OCI-LY1 (cell line): ENCODE measurements at regions not wholly inside any gene's neighbourhood (a gene's known extent, or its start where the extent isn't known, plus 50 kb on each side); places are given as distances from the start of the nearest gene placed in this dataset.

Experiments used
- H2AFZ ChIP-seq: fragments of 200-600 bp; sonication (generic), shearing (Covaris generic); 2 replicates; pipeline ENCODE4 v1.6.0; 2014; ENCODE audit warnings: antibody characterized with exemption, mild to moderate bottlenecking, low read length
- H3F3A ChIP-seq: fragments of 200-600 bp; sonication (generic), shearing (Covaris generic); 2 replicates; pipeline ENCODE4 v1.6.0; 2014; ENCODE audit warnings: mild to moderate bottlenecking, antibody characterized with exemption, low read length, moderate library complexity; ENCODE audit not compliant: insufficient read depth
- H3K27ac ChIP-seq: fragments of 200-600 bp; sonication (generic); 2 replicates; pipeline ENCODE4 v1.5.1; 2014; ENCODE audit warnings: low read length, mixed run types, mild to moderate bottlenecking, low read depth; ENCODE audit not compliant: poor library complexity, severe bottlenecking
- H3K27me3 ChIP-seq: fragments of 200-600 bp; sonication (generic); 2 replicates; pipeline ENCODE4 v1.6.0; 2014; ENCODE audit warnings: antibody characterized with exemption, mild to moderate bottlenecking, low read length, moderate library complexity; ENCODE audit not compliant: insufficient read depth
- H3K36me3 ChIP-seq: fragments of 200-600 bp; sonication (generic); 2 replicates; pipeline ENCODE4 v1.6.1; 2014; ENCODE audit warnings: mild to moderate bottlenecking, antibody characterized with exemption, low read length, moderate library complexity, mixed read lengths; ENCODE audit not compliant: insufficient read depth
- H3K4me1 ChIP-seq: fragments of 200-600 bp; sonication (generic); 2 replicates; pipeline ENCODE4 v1.5.1; 2014; ENCODE audit warnings: mild to moderate bottlenecking, low read length, moderate library complexity; ENCODE audit not compliant: insufficient read depth, severe bottlenecking
- H3K4me2 ChIP-seq: fragments of 200-600 bp; sonication (generic), shearing (Covaris generic); 2 replicates; pipeline ENCODE4 v1.6.1; 2014; ENCODE audit warnings: low read length
- H3K4me3 ChIP-seq: fragments of 200-600 bp; sonication (generic); 2 replicates; pipeline ENCODE4 v1.5.1; 2014; ENCODE audit warnings: low read length, low read depth, mild to moderate bottlenecking, mixed read lengths; ENCODE audit not compliant: poor library complexity, severe bottlenecking
- H3K79me2 ChIP-seq: fragments of 200-600 bp; shearing (Covaris generic); 2 replicates; pipeline ENCODE4 v1.6.1; 2016; ENCODE audit warnings: mixed run types, low read length, mixed read lengths; ENCODE audit not compliant: insufficient read depth
- H3K9ac ChIP-seq: fragments of 200-600 bp; sonication (generic), shearing (Covaris generic); 2 replicates; pipeline ENCODE4 v1.6.1; 2014; ENCODE audit warnings: mild to moderate bottlenecking, low read length, mixed read lengths
- H3K9me2 ChIP-seq: fragments of 200-600 bp; sonication (generic), shearing (Covaris generic); 2 replicates; pipeline ENCODE4 v1.6.1; 2014; ENCODE audit warnings: low read depth, mild to moderate bottlenecking, low read length, mixed read lengths
- H3K9me3 ChIP-seq: fragments of 200-600 bp; shearing (Covaris generic); 2 replicates; pipeline ENCODE4 v1.6.1; 2014; ENCODE audit warnings: low read length, mixed read lengths
- H4K20me1 ChIP-seq: fragments of 200-600 bp; sonication (generic), shearing (Covaris generic); 2 replicates; pipeline ENCODE4 v1.6.0; 2016; ENCODE audit warnings: mild to moderate bottlenecking, low read length; ENCODE audit not compliant: insufficient read depth
- EZH2 ChIP-seq: fragments of 200-600 bp; sonication (generic), shearing (Covaris generic); IDR thresholded peaks from 2 replicates; pipeline ENCODE4 v1.8.0; 2017; ENCODE audit warnings: borderline replicate concordance, mixed run types, mild to moderate bottlenecking, antibody characterized with exemption, low read length, moderate library complexity, mixed read lengths
- TF ChIP-seq, protein P1 (sequence below): fragments of 200-600 bp; sonication (generic), shearing (Covaris generic); IDR thresholded peaks from 2 replicates; pipeline ENCODE4 v1.5.1; 2017; ENCODE audit warnings: mild to moderate bottlenecking, antibody characterized with exemption, low read length, moderate library complexity, mixed read lengths

DNA sequence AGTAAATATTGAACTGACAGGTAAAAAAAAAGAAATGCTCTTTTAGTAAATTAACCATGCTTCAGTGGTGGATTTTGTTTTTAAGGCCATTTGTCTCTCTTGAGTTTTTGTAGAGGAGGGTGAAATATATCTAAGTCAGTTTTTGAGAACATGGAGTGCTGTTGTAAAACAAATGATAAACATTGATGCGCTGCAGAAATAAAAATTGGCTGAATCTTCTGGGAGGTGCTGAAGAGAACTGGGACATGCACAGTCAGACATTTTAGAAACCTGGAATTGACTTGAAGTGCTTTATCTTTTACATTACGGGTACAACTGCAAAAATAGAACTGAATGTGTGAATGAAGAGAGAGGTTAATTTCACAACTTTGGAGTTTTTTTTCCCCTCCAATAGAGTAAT lies 203.0 kb upstream of the HDAC9 start:
- no peaks in the 10 kb centered on the region for H3K79me2 ChIP-seq
- no peaks in the 10 kb centered on the region for H3K4me1 ChIP-seq
- H3K9ac ChIP-seq = no peak overlapping the region
- H3K27ac ChIP-seq = no peak overlapping the region
- H3K9me3 ChIP-seq = no peaks in the 10 kb centered on the region
- H3K4me3 ChIP-seq = no peak overlapping the region
- no peaks in the 10 kb centered on the region for H3F3A ChIP-seq
- no peaks in the 10 kb centered on the region for H3K36me3 ChIP-seq
- no peak overlapping the region for H2AFZ ChIP-seq
- no peaks in the 10 kb centered on the region for H4K20me1 ChIP-seq
- TF ChIP-seq, protein P1, sequence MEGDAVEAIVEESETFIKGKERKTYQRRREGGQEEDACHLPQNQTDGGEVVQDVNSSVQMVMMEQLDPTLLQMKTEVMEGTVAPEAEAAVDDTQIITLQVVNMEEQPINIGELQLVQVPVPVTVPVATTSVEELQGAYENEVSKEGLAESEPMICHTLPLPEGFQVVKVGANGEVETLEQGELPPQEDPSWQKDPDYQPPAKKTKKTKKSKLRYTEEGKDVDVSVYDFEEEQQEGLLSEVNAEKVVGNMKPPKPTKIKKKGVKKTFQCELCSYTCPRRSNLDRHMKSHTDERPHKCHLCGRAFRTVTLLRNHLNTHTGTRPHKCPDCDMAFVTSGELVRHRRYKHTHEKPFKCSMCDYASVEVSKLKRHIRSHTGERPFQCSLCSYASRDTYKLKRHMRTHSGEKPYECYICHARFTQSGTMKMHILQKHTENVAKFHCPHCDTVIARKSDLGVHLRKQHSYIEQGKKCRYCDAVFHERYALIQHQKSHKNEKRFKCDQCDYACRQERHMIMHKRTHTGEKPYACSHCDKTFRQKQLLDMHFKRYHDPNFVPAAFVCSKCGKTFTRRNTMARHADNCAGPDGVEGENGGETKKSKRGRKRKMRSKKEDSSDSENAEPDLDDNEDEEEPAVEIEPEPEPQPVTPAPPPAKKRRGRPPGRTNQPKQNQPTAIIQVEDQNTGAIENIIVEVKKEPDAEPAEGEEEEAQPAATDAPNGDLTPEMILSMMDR = no peak
- TF ChIP-seq EZH2 = no peak
- H3K27me3 ChIP-seq = no peaks in the 10 kb centered on the region
- H3K4me2 ChIP-seq = no peak overlapping the region
- H3K9me2 ChIP-seq = no peaks in the 10 kb centered on the region

DNA sequence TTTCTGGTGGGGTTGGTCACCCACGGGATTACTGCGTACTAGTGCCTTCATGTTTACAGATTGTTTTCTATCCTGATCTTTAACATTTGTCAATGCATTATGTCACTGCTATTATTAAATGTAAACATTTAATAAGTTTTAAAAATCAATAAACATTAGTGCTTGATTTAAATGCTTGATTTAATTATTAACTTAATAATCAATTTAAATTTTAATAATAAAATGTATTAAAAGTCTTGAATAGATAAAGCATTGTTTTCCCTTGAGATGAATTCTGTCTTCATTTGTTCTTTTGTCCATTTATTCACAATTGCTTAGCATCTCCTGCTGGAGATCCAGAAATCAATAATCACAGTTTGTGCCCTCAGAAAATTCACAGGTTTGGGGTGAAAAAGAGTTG lies 201.8 kb upstream of the HDAC9 start:
- H3K4me3 ChIP-seq = no peak overlapping the region
- no peaks in the 10 kb centered on the region for H3F3A ChIP-seq
- H3K27ac ChIP-seq = no peak overlapping the region
- H4K20me1 ChIP-seq = no peaks in the 10 kb centered on the region
- H3K9me3 ChIP-seq = no peaks in the 10 kb centered on the region
- no peaks in the 10 kb centered on the region for H3K9me2 ChIP-seq
- no peak overlapping the region for H3K4me2 ChIP-seq
- no peak overlapping the region for H3K9ac ChIP-seq
- no peak overlapping the region for H2AFZ ChIP-seq
- no peaks in the 10 kb centered on the region for H3K36me3 ChIP-seq
- H3K79me2 ChIP-seq = no peaks in the 10 kb centered on the region
- H3K4me1 ChIP-seq = no peaks in the 10 kb centered on the region
- no peaks in the 10 kb centered on the region for H3K27me3 ChIP-seq
- TF ChIP-seq, protein P1 = no peak
- TF ChIP-seq EZH2 = no peak

DNA sequence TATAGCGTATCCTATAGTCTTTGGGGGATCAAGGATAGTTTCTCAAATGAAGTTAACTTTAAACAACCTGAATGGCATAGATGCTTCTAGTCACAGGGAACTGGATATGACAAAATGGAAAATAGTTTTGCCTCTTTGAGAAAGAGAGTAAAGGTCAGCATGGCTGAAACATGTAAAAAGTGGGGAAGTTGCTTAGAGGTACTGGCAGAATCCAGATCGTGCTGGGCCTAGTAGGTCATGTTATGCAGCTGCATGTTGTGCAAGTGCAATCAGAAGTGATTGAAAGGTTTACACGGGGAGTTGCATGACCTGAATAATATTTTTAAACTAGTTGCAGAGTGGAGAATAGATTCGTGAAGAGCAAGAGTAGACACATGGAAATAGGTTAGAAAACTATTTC lies 201.1 kb upstream of the HDAC9 start:
- no peaks in the 10 kb centered on the region for H3K27me3 ChIP-seq
- H3K4me1 ChIP-seq = no peaks in the 10 kb centered on the region
- no peaks in the 10 kb centered on the region for H4K20me1 ChIP-seq
- H3K4me3 ChIP-seq = no peak overlapping the region
- H3K9me2 ChIP-seq = no peaks in the 10 kb centered on the region
- H3F3A ChIP-seq = no peaks in the 10 kb centered on the region
- H3K4me2 ChIP-seq = no peak overlapping the region
- H2AFZ ChIP-seq = no peak overlapping the region
- H3K9me3 ChIP-seq = no peaks in the 10 kb centered on the region
- TF ChIP-seq, protein P1 = no peak
- TF ChIP-seq EZH2 = no peak
- no peak overlapping the region for H3K27ac ChIP-seq
- no peaks in the 10 kb centered on the region for H3K36me3 ChIP-seq
- no peak overlapping the region for H3K9ac ChIP-seq
- H3K79me2 ChIP-seq = no peaks in the 10 kb centered on the region
